GM18907 (cell line): ENCODE measurements at regions not wholly inside any gene's neighbourhood (a gene's known extent, or its start where the extent isn't known, plus 50 kb on each side); places are given as distances from the start of the nearest gene placed in this dataset.
"Not testable (repeated sequence)": the region's sequence is repeated elsewhere in the genome, so short reads cannot be mapped to it uniquely, and the experiment has no call there.

Experiments used
- ATAC-seq: cut with Tn5 transposase; IDR thresholded peaks from one replicate; pipeline ENCODE4 v1.9.1; 2021; ENCODE audit warnings: mild to moderate bottlenecking, moderate library complexity; ENCODE audit not compliant: unreplicated experiment

- ATAC-seq = no peak
Observed at GRCh38 chr18:43936176-43936575, 658.9 kb upstream of the SYT4 start.

DNA sequence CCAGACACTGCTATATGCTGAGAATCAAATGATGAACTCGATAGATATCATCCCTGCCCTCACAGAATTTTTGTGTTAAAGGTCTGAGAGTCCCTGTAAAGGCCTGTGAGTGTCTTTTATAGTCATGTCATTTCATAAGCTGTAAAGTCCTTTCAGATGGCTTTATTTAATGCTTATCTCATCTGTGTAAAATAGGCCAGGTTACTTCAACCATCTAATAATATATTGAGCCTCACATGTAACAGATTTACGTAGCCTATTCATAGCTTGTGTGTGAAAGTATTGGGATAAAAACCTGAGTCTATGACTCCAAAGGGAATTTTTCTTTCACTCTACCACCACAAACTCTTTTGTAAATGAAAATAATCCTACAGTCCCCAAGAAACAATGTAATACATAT, 672.0 kb upstream of the SYT4 start:
- ATAC-seq = no peak

DNA sequence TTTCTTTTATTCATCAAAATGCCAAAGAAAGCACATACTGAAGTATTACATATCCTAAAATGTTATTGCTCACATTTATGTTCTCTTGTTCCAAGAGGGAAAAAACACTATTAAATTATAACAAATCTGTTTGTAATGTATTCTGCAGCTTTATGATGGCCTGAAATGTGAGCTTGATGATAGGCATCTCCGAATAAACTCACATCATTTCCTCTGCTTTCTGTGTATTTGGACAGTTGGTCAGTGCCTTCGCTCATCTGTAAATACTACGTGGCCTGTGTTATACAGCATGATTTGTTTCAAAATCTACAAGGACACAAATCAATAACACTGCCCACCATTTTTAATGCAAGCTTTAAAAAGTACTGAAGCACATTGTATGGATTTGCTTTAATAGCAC, 672.8 kb upstream of the SYT4 start:
- ATAC-seq = no peak

GRCh38 chr18:43952398-43952797, 675.1 kb upstream of the SYT4 start:
- ATAC-seq = no peak

GRCh38 chr18:43961722-43962121, 684.4 kb upstream of the SYT4 start:
- no peak for ATAC-seq

GRCh38 chr18:43964666-43965065, 687.4 kb upstream of the SYT4 start:
- no peak for ATAC-seq

GRCh38 chr18:43965691-43966090, 688.4 kb upstream of the SYT4 start:
- ATAC-seq = no peak

- ATAC-seq = no peak
Observed at GRCh38 chr18:43970656-43971055, 693.4 kb upstream of the SYT4 start.

DNA sequence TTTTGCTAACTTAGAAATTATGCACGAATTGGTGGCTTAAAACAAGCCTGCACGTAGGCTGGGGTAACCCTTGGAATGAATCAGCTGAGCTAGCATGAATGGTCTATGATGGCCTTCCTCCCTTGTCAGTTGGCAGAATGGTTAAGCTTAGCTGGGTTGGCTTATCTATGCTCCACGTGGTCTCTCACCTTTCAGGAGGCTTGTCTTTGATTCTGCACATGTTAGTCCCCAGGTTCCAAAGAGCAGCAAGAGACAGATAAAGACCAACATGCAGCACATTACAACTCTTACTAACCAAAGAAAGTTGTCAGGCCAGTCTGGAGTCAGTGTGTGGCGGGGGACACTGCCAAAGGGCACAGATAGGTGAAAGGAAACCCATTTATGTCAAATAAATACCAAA, 700.9 kb upstream of the SYT4 start:
- ATAC-seq = no peak

DNA sequence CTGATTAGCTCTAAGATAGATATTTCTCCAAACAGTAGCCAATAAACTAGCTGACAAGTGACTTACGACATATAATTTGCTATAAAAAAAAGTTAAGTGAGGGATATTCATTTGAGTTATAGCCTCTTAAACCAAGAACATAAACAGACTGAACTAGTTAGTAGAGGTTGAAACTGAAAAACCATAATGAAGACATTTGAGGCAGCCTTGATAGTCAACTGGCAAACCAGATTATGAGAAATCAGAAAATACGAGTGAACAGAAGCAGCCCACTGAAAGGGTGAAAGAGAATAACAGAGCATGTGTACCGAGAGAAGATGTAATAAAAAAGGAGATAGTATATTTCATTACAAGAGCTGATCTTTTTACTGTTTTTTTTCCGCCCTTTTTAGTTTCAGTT, 698.1 kb upstream of the SETBP1 start:
- ATAC-seq = no peak

DNA sequence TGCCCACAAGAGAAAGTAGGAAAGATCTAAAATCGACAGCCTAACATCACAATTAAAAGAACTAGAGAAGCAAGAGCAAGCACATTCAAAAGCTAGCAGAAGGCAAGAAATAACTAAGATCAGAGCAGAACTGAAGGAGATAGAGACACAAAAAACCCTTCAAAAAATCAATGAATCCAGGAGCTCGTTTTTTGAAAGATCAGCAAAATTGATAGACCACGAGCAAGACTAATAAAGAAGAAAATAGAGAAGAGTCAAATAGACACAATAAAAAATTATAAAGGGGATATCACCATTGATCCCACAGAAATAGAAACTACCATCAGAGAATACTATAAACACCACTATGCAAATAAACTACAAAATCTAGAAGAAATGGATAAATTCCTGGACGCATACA, 693.6 kb upstream of the SETBP1 start:
- ATAC-seq = not testable (repeated sequence)

- ATAC-seq = no peak
Observed at GRCh38 chr18:43992741-43993140, 687.9 kb upstream of the SETBP1 start.

GRCh38 chr18:43994381-43994780, 686.3 kb upstream of the SETBP1 start:
- no peak for ATAC-seq

DNA sequence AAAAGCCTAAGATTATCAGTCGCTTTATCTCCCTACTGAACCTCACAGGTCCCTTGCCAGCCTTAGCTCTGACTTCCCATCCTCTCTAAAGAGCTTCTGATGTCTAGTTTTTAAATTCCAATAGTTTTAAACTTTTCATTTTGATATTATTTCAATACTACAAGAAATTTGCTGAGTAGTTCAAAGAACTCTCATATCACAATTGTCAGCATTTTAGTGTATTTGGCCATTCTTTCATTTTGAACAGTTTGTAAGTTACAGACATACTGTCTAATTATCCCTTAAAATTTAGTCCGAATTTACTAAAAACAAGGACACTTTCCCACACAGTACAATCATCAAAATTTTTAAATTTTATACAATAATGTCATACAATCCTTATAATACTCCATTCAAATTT, 666.8 kb upstream of the SETBP1 start:
- ATAC-seq = no peak

GRCh38 chr18:44025421-44025820, 655.3 kb upstream of the SETBP1 start:
- ATAC-seq = no peak

DNA sequence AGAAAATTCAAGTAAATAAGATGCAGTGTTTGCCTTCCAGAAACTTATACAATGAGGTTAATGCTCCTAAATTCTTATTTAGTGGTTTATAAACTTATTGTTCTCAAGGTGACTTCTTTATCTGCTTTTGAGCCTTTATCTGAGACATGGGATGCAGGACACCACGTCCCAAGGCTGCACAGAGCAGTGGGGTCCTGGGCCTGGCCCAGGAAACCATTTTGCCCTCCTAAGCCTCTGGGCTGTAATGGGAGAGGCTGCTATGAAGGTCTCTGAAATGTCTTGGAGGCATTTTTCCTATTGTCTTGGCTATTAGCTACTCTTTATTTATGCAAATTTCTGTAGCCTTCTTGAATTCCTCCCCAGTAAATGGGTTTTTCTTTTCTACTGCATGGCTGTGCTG, 652.6 kb upstream of the SETBP1 start:
- ATAC-seq = no peak

DNA sequence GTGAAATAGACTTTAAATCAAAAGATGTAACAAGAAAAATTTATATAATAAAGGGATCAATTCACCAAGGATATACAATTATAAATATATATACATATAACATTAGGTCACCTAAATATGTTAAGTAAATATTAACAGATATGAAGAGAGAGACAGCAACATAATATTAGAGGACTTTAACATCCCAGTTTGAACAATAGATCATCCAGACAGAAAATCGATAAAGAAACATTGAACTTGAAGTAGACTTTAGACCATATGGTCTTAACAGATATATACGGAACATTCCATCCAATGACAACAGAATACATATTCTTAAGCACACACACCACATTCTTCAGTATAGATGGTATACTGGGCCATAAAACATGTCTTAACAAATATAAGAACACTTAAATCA, 649.6 kb upstream of the SETBP1 start:
- no peak for ATAC-seq

DNA sequence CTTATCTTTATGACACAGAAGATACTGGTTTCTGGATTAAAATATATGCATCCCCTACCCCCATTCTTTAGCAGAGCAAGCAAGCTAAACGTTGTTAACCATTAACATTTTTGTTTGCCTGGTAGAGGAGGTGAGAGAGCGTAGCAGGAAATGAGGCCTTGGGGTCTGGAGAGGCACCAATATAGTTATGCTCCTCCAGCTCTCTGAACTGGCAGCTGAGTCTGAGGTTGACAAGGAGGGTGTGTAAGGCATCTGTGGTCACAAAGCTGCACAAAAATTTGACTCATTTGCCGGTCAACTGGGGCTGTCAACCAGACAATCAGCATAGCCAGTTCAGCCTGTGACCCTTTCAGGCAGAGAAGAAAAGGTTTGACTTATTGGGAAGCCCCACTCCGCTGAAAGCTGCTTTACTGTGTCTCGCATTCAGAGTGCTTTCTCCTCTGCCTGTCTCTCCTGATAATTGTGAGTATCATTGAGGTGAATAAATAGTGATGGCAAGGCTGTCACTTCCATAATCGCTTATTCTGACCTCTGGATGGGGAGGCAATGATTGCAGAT, 647.5 kb upstream of the SETBP1 start:
- peak; percentile 84 for ATAC-seq

GRCh38 chr18:44035554-44035953, 645.1 kb upstream of the SETBP1 start:
- no peak for ATAC-seq

GRCh38 chr18:44036501-44036900, 644.2 kb upstream of the SETBP1 start:
- ATAC-seq = no peak

GRCh38 chr18:44039216-44039615, 641.5 kb upstream of the SETBP1 start:
- ATAC-seq = no peak

DNA sequence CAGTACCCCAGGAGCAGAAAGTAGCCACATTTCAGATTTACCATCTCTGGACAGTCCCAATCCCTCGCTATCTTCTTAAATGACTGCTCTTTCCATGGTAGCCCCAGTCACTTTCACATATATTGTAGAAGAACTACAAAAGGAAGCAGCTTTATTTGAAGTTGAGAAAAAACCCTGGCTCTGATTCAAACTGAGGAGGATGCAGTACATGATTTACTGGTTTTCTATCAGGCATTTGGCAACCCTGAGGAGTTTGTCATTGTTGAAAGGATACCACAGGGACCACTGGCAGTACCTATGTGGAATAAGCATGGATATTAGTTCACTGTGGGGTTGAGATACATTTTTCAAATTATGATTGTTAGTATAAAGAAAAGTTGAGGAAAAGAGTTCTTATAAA, 640.9 kb upstream of the SETBP1 start:
- ATAC-seq = no peak

- no peak for ATAC-seq
Observed at GRCh38 chr18:44041553-44041952, 639.1 kb upstream of the SETBP1 start.

DNA sequence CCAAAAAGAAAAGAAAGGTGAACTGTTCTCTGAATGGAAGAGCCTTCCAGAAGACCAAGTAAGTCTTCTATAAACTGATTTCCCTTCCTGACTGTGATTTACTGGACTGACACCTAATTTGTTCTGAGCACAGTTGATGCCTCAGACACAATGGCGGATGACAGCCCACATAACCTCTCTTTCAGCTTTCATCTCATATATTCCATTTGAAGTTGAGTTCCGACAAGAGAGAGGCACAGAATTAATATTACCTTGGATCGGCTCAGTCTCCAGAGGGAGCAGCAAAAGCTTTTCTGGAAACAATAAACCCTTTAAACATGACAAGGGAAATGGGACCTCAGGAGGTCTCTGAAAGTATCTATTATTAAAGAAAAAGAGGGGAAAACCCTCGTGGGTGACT, 638.7 kb upstream of the SETBP1 start:
- no peak for ATAC-seq
